ELR (cell line): ENCODE measurements at regions not wholly inside any gene's neighbourhood (a gene's known extent, or its start where the extent isn't known, plus 50 kb on each side); places are given as distances from the start of the nearest gene placed in this dataset.

Source experiments
- DNase-seq: peaks from one replicate; pipeline ENCODE4 v3.0.0-alpha.2; 2015; ENCODE audit warnings: low read depth

GRCh38 chr14:95979339-95980042, 59.7 kb upstream of the C14orf132 start:
- peak; percentile 33 for DNase-seq

- no peak for DNase-seq
Observed at GRCh38 chr14:95980402-95980801, 58.8 kb upstream of the C14orf132 start.

DNA sequence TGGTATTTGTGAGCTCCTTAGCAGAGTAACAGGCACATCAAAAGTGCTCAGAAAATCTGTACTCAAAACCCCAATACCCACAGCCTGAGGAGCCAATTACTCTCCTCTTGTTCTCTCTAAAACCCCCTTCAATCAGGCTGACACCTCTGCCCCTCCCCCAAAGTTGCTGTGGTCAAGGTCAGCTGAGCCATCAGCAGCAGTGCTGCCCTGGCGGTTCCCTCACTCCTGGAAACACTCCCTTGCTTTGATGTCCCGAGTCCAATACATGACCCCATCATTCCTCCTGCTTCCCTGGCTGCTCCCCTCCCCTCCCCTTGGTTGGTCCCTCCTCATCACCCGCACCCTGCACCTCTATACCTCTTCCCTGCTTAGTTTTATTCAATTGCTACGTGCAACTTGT, 57.2 kb upstream of the C14orf132 start:
- no peak for DNase-seq

GRCh38 chr14:95984206-95984605, 55.0 kb upstream of the C14orf132 start:
- no peak for DNase-seq
